Mesendoderm (in vitro differentiated cells): ENCODE measurements at regions not wholly inside any gene's neighbourhood (a gene's known extent, or its start where the extent isn't known, plus 50 kb on each side); places are given as distances from the start of the nearest gene placed in this dataset. TPM values are rescaled to one million over a fixed set of nuclear protein-coding genes. Genes with fewer than 3 reads are reported as not detected.

Experiments used
- DNase-seq: peaks from one replicate; pipeline ENCODE4 v3.0.0; 2013
- H2AK5ac ChIP-seq: 2 replicates; pipeline ENCODE4 v1.6.1; 2013; ENCODE audit warnings: low read length, inconsistent platforms
- H2BK120ac ChIP-seq: 2 replicates; pipeline ENCODE4 v1.6.1; 2013; ENCODE audit warnings: low read depth, mild to moderate bottlenecking, low read length, moderate library complexity, mixed read lengths
- H2BK15ac ChIP-seq: replicated peaks from 2 replicates; pipeline ENCODE4 v1.6.1; 2013; ENCODE audit warnings: low read depth, mild to moderate bottlenecking, moderate library complexity
- H2BK5ac ChIP-seq: 2 replicates; pipeline ENCODE4 v1.6.1; 2013; ENCODE audit warnings: low read length, inconsistent platforms
- H3K18ac ChIP-seq: 2 replicates; pipeline ENCODE4 v1.6.1; 2013; ENCODE audit warnings: mild to moderate bottlenecking, low read length, mixed read lengths
- H3K23ac ChIP-seq: one replicate; pipeline ENCODE4 v1.6.1; 2013; ENCODE audit warnings: low read length
- H3K27ac ChIP-seq: 2 replicates; pipeline ENCODE4 v1.5.1; 2013; ENCODE audit warnings: low read depth, mild to moderate bottlenecking, inconsistent platforms, low read length, moderate library complexity
- H3K27me3 ChIP-seq: 2 replicates; pipeline ENCODE4 v1.6.1; 2013; ENCODE audit warnings: low read length, control low read depth, mild to moderate bottlenecking, inconsistent platforms; ENCODE audit not compliant: insufficient read depth, poor library complexity
- H3K36me3 ChIP-seq: 2 replicates; pipeline ENCODE4 v1.6.1; 2013; ENCODE audit warnings: low read length, inconsistent platforms; ENCODE audit not compliant: control insufficient read depth, insufficient read depth
- H3K4ac ChIP-seq: one replicate; pipeline ENCODE4 v1.6.1; 2013; ENCODE audit warnings: low read depth, mild to moderate bottlenecking, low read length, moderate library complexity
- H3K4me1 ChIP-seq: 2 replicates; pipeline ENCODE4 v1.6.1; 2013; ENCODE audit warnings: low read depth, low read length, inconsistent platforms; ENCODE audit not compliant: control insufficient read depth
- H3K4me2 ChIP-seq: 2 replicates; pipeline ENCODE4 v1.6.1; 2013; ENCODE audit warnings: low read length
- H3K4me3 ChIP-seq: 2 replicates; pipeline ENCODE4 v1.5.1; 2013; ENCODE audit warnings: mild to moderate bottlenecking, low read length
- H3K56ac ChIP-seq: one replicate; pipeline ENCODE4 v1.6.1; 2013; ENCODE audit warnings: low read length
- H3K79me1 ChIP-seq: 2 replicates; pipeline ENCODE4 v1.6.1; 2013; ENCODE audit warnings: low read length, inconsistent platforms
- H3K79me2 ChIP-seq: 2 replicates; pipeline ENCODE4 v1.6.1; 2013; ENCODE audit warnings: mild to moderate bottlenecking, low read length; ENCODE audit not compliant: control insufficient read depth, insufficient read depth
- H3K9ac ChIP-seq: 2 replicates; pipeline ENCODE4 v1.6.1; 2013; ENCODE audit warnings: low read length, inconsistent platforms
- H4K5ac ChIP-seq: one replicate; pipeline ENCODE4 v1.6.1; 2013; ENCODE audit warnings: low read length
- H4K8ac ChIP-seq: one replicate; pipeline ENCODE4 v1.6.1; 2013; ENCODE audit warnings: low read depth, mild to moderate bottlenecking, control low read depth, low read length, moderate library complexity
- WGBS: extraction: QIAGEN DNeasy Blood & Tissue Kit; methylation state at CpG from one replicate; pipeline ENCODE4 v1.1.7; 2013; ENCODE audit warnings: low lambda C conversion rate, missing lambda C conversion rate; ENCODE audit not compliant: insufficient coverage; ENCODE audit errors: extremely low coverage; 5-methylcytosine and 5-hydroxymethylcytosine counted together
- small RNA-seq: library from polyadenylated mRNA; stranded (forward); fragments of <200 nt; extraction: miRNeasy Mini kit (QIAGEN cat#:217004); gene quantifications from one replicate; pipeline ENCODE3, GENCODE V24; 2013; ENCODE audit not compliant: insufficient read depth

- H2BK15ac ChIP-seq = no peak overlapping the region
- H3K27me3 ChIP-seq = no peaks in the 10 kb centered on the region
- H3K9ac ChIP-seq = no peak overlapping the region
- no peak overlapping the region for H2BK5ac ChIP-seq
- no peak overlapping the region for H2AK5ac ChIP-seq
- H3K79me2 ChIP-seq = no peaks in the 10 kb centered on the region
- DNase-seq = no peak
- H3K18ac ChIP-seq = no peak overlapping the region
- H3K4me3 ChIP-seq = no peak overlapping the region
- no peak overlapping the region for H4K5ac ChIP-seq
- H3K27ac ChIP-seq = no peak overlapping the region
- H3K4me2 ChIP-seq = no peak overlapping the region
- no peaks in the 10 kb centered on the region for H3K79me1 ChIP-seq
- no peaks in the 10 kb centered on the region for H3K36me3 ChIP-seq
- no peak overlapping the region for H4K8ac ChIP-seq
- H2BK120ac ChIP-seq = no peak overlapping the region
- H3K56ac ChIP-seq = no peak overlapping the region
- H3K23ac ChIP-seq = no peak overlapping the region
- H3K4ac ChIP-seq = no peak overlapping the region
- H3K4me1 ChIP-seq = peaks cover 2% of the 10 kb centered on the region
- WGBS = no CpG with 5 or more reads among the region's 4 CpGs
These were observed 52.7 kb upstream of the WLS start for GRCh38 chr1:68285046-68285445.

- Histone ChIP-seq H2BK15ac (no peak overlapping the region), H2BK120ac (no peak overlapping the region), H3K4me2 (no peak overlapping the region), H3K18ac (peak overlapping the region; percentile 90), H3K4ac (peak overlapping the region; percentile 65), H3K27me3 (no peaks in the 10 kb centered on the region), H3K23ac (no peak overlapping the region), H3K4me3 (no peak overlapping the region), H3K27ac (no peak overlapping the region), H4K8ac (no peak overlapping the region), H3K56ac (no peak overlapping the region), H2AK5ac (peak overlapping the region; percentile 75), H3K36me3 (no peaks in the 10 kb centered on the region), H3K9ac (no peak overlapping the region), H4K5ac (no peak overlapping the region), H3K4me1 (peaks cover 20% of the 10 kb centered on the region), H3K79me1 (no peaks in the 10 kb centered on the region), H2BK5ac (no peak overlapping the region), H3K79me2 (no peaks in the 10 kb centered on the region)
- peak; percentile 71 for DNase-seq
- no CpG with 5 or more reads among the region's 4 CpGs for WGBS
These were observed 49.8 kb upstream of the WLS start for GRCh38 chr1:68281946-68282615.

Small RNA genes in the stretch of these regions (small RNA-seq; reads per million reads assigned to genes)
- not detected for gene COX6B1P7
